IMR-90 (cell line): ENCODE measurements at regions not wholly inside any gene's neighbourhood (a gene's known extent, or its start where the extent isn't known, plus 50 kb on each side); places are given as distances from the start of the nearest gene placed in this dataset.
"Not testable (repeated sequence)": the region's sequence is repeated elsewhere in the genome, so short reads cannot be mapped to it uniquely, and the experiment has no call there.

Experiments used
- ATAC-seq: fragments of 200-7000 bp; cut with Tn5 transposase; 2 replicates; pipeline ENCODE4 v1.9.1; 2020; ENCODE audit warnings: low read depth, mild to moderate bottlenecking, moderate library complexity
- BruUV-seq: library from RNA; stranded (reverse); fragments of 400-500 nt; replicated peaks from 2 replicates; lab custom pipeline; 2021; lab: Mats Ljungman, UMichigan
- CTCF ChIA-PET: fragments of 300-600 bp; formaldehyde crosslinking; extraction: SDS; loops from one replicate; lab custom pipeline; 2021; ENCODE audit warnings: antibody characterized with exemption; lab: Yijun Ruan, JAX
- POLR2A ChIA-PET: fragments of 300-600 bp; sonication (Branson Sonifier 250); formaldehyde crosslinking; loops from one replicate; lab custom pipeline; 2022; ENCODE audit warnings: antibody characterized with exemption; ENCODE audit not compliant: unreplicated experiment; lab: Charles Lee
- DNase-seq: peaks from one replicate; pipeline ENCODE4 v3.0.0; 2013
- H2AFZ ChIP-seq: replicated peaks from 2 replicates; pipeline ENCODE3; 2013; ENCODE audit warnings: low read length, mild to moderate bottlenecking; ENCODE audit not compliant: poor library complexity
- H2AK5ac ChIP-seq: 2 replicates; pipeline ENCODE4 v1.6.1; 2013; ENCODE audit warnings: low read depth, low read length, inconsistent platforms
- H2AK9ac ChIP-seq: replicated peaks from 2 replicates; pipeline ENCODE3; 2013; ENCODE audit warnings: mild to moderate bottlenecking, low read depth, low read length, moderate library complexity; ENCODE audit not compliant: poor library complexity
- H2BK120ac ChIP-seq: 2 replicates; pipeline ENCODE4 v1.6.1; 2013; ENCODE audit warnings: low read depth, low read length, inconsistent platforms
- H2BK15ac ChIP-seq: 3 replicates; pipeline ENCODE4 v1.6.1; 2013; ENCODE audit warnings: low read depth, low read length, inconsistent platforms
- H2BK20ac ChIP-seq: 2 replicates; pipeline ENCODE4 v1.6.1; 2013; ENCODE audit warnings: low read depth, mild to moderate bottlenecking, inconsistent platforms, low read length, moderate library complexity
- H2BK5ac ChIP-seq: 2 replicates; pipeline ENCODE4 v1.6.1; 2013; ENCODE audit warnings: mild to moderate bottlenecking, low read depth, low read length, inconsistent platforms; ENCODE audit not compliant: poor library complexity, severe bottlenecking
- H3K14ac ChIP-seq: replicated peaks from 2 replicates; pipeline ENCODE4 v1.6.1; 2013; ENCODE audit warnings: low read depth, low read length, inconsistent platforms
- H3K18ac ChIP-seq: 2 replicates; pipeline ENCODE4 v1.6.1; 2013; ENCODE audit warnings: low read depth, low read length, control low read depth
- H3K23ac ChIP-seq: 2 replicates; pipeline ENCODE4 v1.6.1; 2013; ENCODE audit warnings: low read depth, low read length, inconsistent platforms
- H3K27ac ChIP-seq: 2 replicates; pipeline ENCODE4 v1.5.1; 2013; ENCODE audit warnings: mild to moderate bottlenecking, control low read depth, low read length; ENCODE audit not compliant: insufficient read depth
- H3K27me3 ChIP-seq: 2 replicates; pipeline ENCODE4 v1.6.1; 2013; ENCODE audit warnings: low read length; ENCODE audit not compliant: control insufficient read depth, insufficient read depth
- H3K36me3 ChIP-seq: 2 replicates; pipeline ENCODE4 v1.6.1; 2013; ENCODE audit warnings: low read length, mixed read lengths; ENCODE audit not compliant: control insufficient read depth, insufficient read depth
- H3K4ac ChIP-seq: 2 replicates; pipeline ENCODE4 v1.6.1; 2013; ENCODE audit warnings: low read depth, low read length, inconsistent platforms
- H3K4me1 ChIP-seq: 2 replicates; pipeline ENCODE4 v1.6.1; 2013; ENCODE audit warnings: low read length, mixed read lengths; ENCODE audit not compliant: control insufficient read depth, insufficient read depth
- H3K4me2 ChIP-seq: 2 replicates; pipeline ENCODE4 v1.6.1; 2013; ENCODE audit warnings: low read depth, mild to moderate bottlenecking, control low read depth, low read length, moderate library complexity
- H3K4me3 ChIP-seq: 2 replicates; pipeline ENCODE4 v1.5.1; 2013; ENCODE audit warnings: low read depth, mild to moderate bottlenecking, control low read depth, low read length, moderate library complexity; ENCODE audit not compliant: insufficient read depth
- H3K56ac ChIP-seq: 2 replicates; pipeline ENCODE4 v1.6.1; 2013; ENCODE audit warnings: low read length, inconsistent platforms; ENCODE audit not compliant: insufficient read depth; ENCODE audit errors: extremely low read depth
- H3K79me1 ChIP-seq, 2 experiments: 2 replicates each; pipeline ENCODE4 v1.6.1; 2013; ENCODE audit warnings: low read length in 2 of 2, inconsistent platforms in 1 of 2, low read depth in 1 of 2
- H3K9ac ChIP-seq: 2 replicates; pipeline ENCODE4 v1.6.1; 2013; ENCODE audit warnings: low read depth, low read length, control low read depth
- H3K9me1 ChIP-seq: 2 replicates; pipeline ENCODE4 v1.6.1; 2013; ENCODE audit warnings: low read length, inconsistent platforms; ENCODE audit not compliant: insufficient read depth
- H3K9me3 ChIP-seq: 2 replicates; pipeline ENCODE4 v1.6.1; 2013; ENCODE audit warnings: low read length; ENCODE audit not compliant: control insufficient read depth, insufficient read depth
- H4K20me1 ChIP-seq: 2 replicates; pipeline ENCODE4 v1.6.1; 2013; ENCODE audit warnings: low read length, inconsistent platforms; ENCODE audit not compliant: insufficient read depth
- H4K5ac ChIP-seq: 2 replicates; pipeline ENCODE4 v1.6.1; 2013; ENCODE audit warnings: mild to moderate bottlenecking, low read depth, low read length, control low read depth
- H4K8ac ChIP-seq, 2 experiments: 2 replicates each; pipeline ENCODE4 v1.6.1; 2013; ENCODE audit warnings: low read depth in 2 of 2, low read length in 2 of 2, control low read depth in 1 of 2, inconsistent platforms in 1 of 2
- H4K91ac ChIP-seq: 2 replicates; pipeline ENCODE4 v1.6.1; 2013; ENCODE audit warnings: low read depth, low read length, inconsistent platforms; ENCODE audit not compliant: insufficient read depth
- WGBS, 2 experiments: methylation state at CpG; one replicate each; pipeline versions ENCODE4 v1.1.5 to v1.1.7; 2013; ENCODE audit warnings: missing lambda C conversion rate in 2 of 2; ENCODE audit not compliant: insufficient read length in 1 of 2; ENCODE audit errors: extremely low coverage in 2 of 2; 5-methylcytosine and 5-hydroxymethylcytosine counted together
- dilution Hi-C: fragments of 300-500 bp; cut with HindIII; formaldehyde crosslinking; loops from one replicate; pipeline ENCODE4 v1.14.3; 2018; ENCODE audit warnings: low sequenced_read_pairs; ENCODE audit not compliant: unreplicated experiment
- in situ Hi-C: fragments of 300-500 bp; cut with MboI; formaldehyde crosslinking; loops from 3 replicates; pipeline ENCODE4 v1.14.3; 2019; ENCODE audit warnings: low sequenced_read_pairs, inconsistent platforms, mixed read lengths
- intact Hi-C: fragments of 100-400 bp; cut with micrococcal nuclease; formaldehyde crosslinking; loops from 2 replicates; pipeline ENCODE4 v1.10.0; 2022

DNA sequence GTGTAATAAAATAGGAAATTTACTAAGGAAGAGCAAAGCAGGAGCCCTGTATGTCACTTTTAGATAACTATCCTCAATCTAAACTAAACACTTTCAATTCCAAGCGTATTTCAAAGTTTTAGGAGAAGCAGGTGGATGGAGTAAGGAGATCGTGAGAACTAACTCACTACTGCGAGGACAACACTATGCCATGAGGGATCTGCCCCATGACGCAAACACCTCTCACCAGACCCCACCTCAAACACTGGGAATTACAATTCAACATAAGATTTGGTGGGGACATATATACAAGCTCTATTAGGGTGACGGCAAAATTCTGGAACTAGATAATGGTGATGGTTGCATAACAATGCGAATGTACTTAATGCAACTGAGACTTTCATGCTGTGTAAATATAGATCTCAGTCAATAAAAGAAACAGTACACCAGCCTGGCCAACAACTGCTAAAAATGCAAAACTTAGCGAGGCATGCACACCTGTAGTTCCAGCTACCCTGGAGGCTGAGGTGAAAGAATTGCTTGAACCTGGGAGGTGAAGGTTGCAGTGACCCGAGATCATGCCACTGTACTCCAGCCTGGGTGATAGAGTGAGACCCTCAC is 99.0 kb downstream of the SYT15 start:
- H2BK20ac ChIP-seq, H3K56ac ChIP-seq, H2AK5ac ChIP-seq, H3K18ac ChIP-seq, DNase-seq, H3K27ac ChIP-seq, H2BK15ac ChIP-seq, intact Hi-C loops, H4K20me1 ChIP-seq, H3K4ac ChIP-seq, H3K4me1 ChIP-seq, H2BK5ac ChIP-seq, in situ Hi-C loops, H3K4me3 ChIP-seq, H3K9me3 ChIP-seq, H3K9ac ChIP-seq, H3K79me1 ChIP-seq, H4K8ac ChIP-seq, POLR2A ChIA-PET, H3K36me3 ChIP-seq, BruUV-seq, H2BK120ac ChIP-seq, dilution Hi-C loops, H3K23ac ChIP-seq, H3K9me1 ChIP-seq, H4K91ac ChIP-seq, CTCF ChIA-PET, H2AK9ac ChIP-seq, H3K4me2 ChIP-seq, H4K5ac ChIP-seq, H3K14ac ChIP-seq, H2AFZ ChIP-seq, ATAC-seq, H3K27me3 ChIP-seq: not testable (repeated sequence)
- no CpG with 5 or more reads among the region's 8 CpGs for WGBS, 2 experiments

GRCh38 chr10:46691397-46691796 is 112.5 kb downstream of the SYT15 start:
- H2AK9ac ChIP-seq, POLR2A ChIA-PET, H2AK5ac ChIP-seq, H3K27ac ChIP-seq, H4K8ac ChIP-seq, H2BK15ac ChIP-seq, H2BK5ac ChIP-seq, H3K18ac ChIP-seq, H3K56ac ChIP-seq, H3K4me1 ChIP-seq, H3K9me1 ChIP-seq, H3K9ac ChIP-seq, CTCF ChIA-PET, H3K36me3 ChIP-seq, BruUV-seq, H3K4ac ChIP-seq, H2BK120ac ChIP-seq, H3K79me1 ChIP-seq, H3K27me3 ChIP-seq, ATAC-seq, H4K91ac ChIP-seq, H2AFZ ChIP-seq, H4K20me1 ChIP-seq, H3K9me3 ChIP-seq, dilution Hi-C loops, H3K4me2 ChIP-seq, in situ Hi-C loops, H3K4me3 ChIP-seq, H3K23ac ChIP-seq, H3K14ac ChIP-seq, intact Hi-C loops, H2BK20ac ChIP-seq, H4K5ac ChIP-seq, DNase-seq: not testable (repeated sequence)
- no CpG with 5 or more reads among the region's 2 CpGs for WGBS, 2 experiments
